ENCODE measurements at regions not wholly inside any gene's neighbourhood (a gene's known extent, or its start where the extent isn't known, plus 50 kb on each side); places are given as distances from the start of the nearest gene placed in this dataset.

- 79% methylated on average over 2 of the region's 2 CpGs for WGBS
- Histone ChIP-seq H3K27ac (no peak overlapping the region), H3K9me3 (no peaks in the 10 kb centered on the region), H3K4me1 (replicated peaks) (no peaks in the 10 kb centered on the region), H3K27me3 (replicated peaks; ENCODE audit: insufficient read depth) (no peaks in the 10 kb centered on the region), H3K4me3 (no peak overlapping the region), H3K36me3 (no peaks in the 10 kb centered on the region)
- no peak for DNase-seq (ENCODE audit: low spot score)
- intact Hi-C loops (cut with DNase I), result no loop called here
- TF ChIP-seq CTCF (IDR thresholded peaks at IDR 0.05) (no peak), POLR2A (IDR thresholded peaks at IDR 0.05) (no peak), POLR2AphosphoS5 (IDR thresholded peaks at IDR 0.05) (no peak)
These were observed 168.8 kb downstream of the CXCL12 start for GRCh38 chr10:44216073-44216472.

DNA sequence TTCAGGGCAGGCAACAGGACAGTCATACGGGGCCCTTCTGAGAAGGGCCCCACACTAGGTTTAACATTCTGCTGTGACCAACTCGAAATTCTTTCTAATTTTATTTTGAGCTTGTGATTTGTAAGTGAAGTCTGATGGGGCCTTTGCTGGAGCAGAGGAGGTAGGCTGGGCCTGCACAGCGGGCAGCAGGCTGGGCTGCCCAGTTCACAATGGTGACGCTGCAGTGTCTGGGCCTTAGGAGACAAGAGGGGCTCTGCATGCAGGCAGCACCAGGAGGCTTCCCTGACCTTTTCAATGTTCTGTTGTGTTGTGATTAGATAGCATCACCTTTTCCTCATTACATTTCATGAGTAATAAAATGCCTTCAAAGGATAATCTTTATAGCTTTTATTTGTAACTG, 175.1 kb downstream of the CXCL12 start:
- DNase-seq (ENCODE audit: low spot score), result no peak
- TF ChIP-seq POLR2AphosphoS5 (IDR thresholded peaks at IDR 0.05), result no peak
- no peak for TF ChIP-seq CTCF (IDR thresholded peaks at IDR 0.05)
- no peak for TF ChIP-seq POLR2A (IDR thresholded peaks at IDR 0.05)
- intact Hi-C loops (cut with DNase I), result no loop called here
- no peaks in the 10 kb centered on the region for H3K36me3 ChIP-seq
- no peak overlapping the region for H3K4me3 ChIP-seq
- H3K4me1 ChIP-seq (replicated peaks), result no peaks in the 10 kb centered on the region
- no peak overlapping the region for H3K27ac ChIP-seq
- H3K27me3 ChIP-seq (replicated peaks; ENCODE audit: insufficient read depth), result no peaks in the 10 kb centered on the region
- 82% methylated on average over 4 of the region's 4 CpGs for WGBS
- H3K9me3 ChIP-seq, result no peaks in the 10 kb centered on the region

DNA sequence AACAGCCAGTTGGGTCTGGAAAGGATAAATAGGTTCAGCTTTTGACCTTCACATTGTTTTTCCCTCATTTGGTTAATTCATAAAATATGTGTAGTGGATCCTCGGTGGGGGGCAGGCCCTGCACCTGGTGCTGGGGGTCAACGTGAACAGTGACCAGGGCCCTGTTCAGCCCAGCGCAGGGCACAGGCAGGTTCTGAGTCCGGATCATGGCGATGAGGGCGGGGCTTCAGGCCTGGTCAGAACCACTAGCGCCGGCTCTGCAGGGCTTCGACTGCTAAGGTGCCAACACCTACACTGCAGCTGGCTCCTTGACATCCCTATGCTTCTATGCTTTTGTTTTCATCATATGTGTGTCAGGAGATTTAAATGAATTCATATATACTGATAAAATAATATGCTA, 177.7 kb downstream of the CXCL12 start:
- WGBS, result 92% methylated on average over 9 of the region's 9 CpGs
- DNase-seq (ENCODE audit: low spot score), result no peak
- Histone ChIP-seq H3K27ac (no peak overlapping the region), H3K36me3 (no peaks in the 10 kb centered on the region), H3K9me3 (no peaks in the 10 kb centered on the region), H3K27me3 (replicated peaks; ENCODE audit: insufficient read depth) (no peaks in the 10 kb centered on the region), H3K4me1 (replicated peaks) (no peaks in the 10 kb centered on the region), H3K4me3 (no peak overlapping the region)
- intact Hi-C loops (cut with DNase I), result no loop called here
- TF ChIP-seq POLR2A (IDR thresholded peaks at IDR 0.05), result no peak
- no peak for TF ChIP-seq POLR2AphosphoS5 (IDR thresholded peaks at IDR 0.05)
- TF ChIP-seq CTCF (IDR thresholded peaks at IDR 0.05), result no peak

- TF ChIP-seq POLR2A (IDR thresholded peaks at IDR 0.05), result no peak
- H3K4me3 ChIP-seq, result no peak overlapping the region
- 91% methylated on average over 25 of the region's 25 CpGs for WGBS
- H3K27me3 ChIP-seq (replicated peaks; ENCODE audit: insufficient read depth), result no peaks in the 10 kb centered on the region
- no peaks in the 10 kb centered on the region for H3K9me3 ChIP-seq
- intact Hi-C loops (cut with DNase I), result no loop called here
- no peaks in the 10 kb centered on the region for H3K36me3 ChIP-seq
- no peak for DNase-seq (ENCODE audit: low spot score)
- H3K4me1 ChIP-seq (replicated peaks), result no peaks in the 10 kb centered on the region
- H3K27ac ChIP-seq, result no peak overlapping the region
These were observed 178.6 kb downstream of the CXCL12 start for GRCh38 chr10:44206127-44206818.

GRCh38 chr10:44205067-44205466, 179.8 kb downstream of the CXCL12 start:
- Histone ChIP-seq H3K9me3 (no peaks in the 10 kb centered on the region), H3K27me3 (replicated peaks; ENCODE audit: insufficient read depth) (no peaks in the 10 kb centered on the region), H3K36me3 (no peaks in the 10 kb centered on the region), H3K4me1 (replicated peaks) (no peaks in the 10 kb centered on the region), H3K27ac (no peak overlapping the region), H3K4me3 (no peak overlapping the region)
- 32% methylated on average over 3 of the region's 3 CpGs for WGBS
- DNase-seq (ENCODE audit: low spot score), result no peak
- intact Hi-C loops (cut with DNase I), result no loop called here
- no peak for TF ChIP-seq CTCF (IDR thresholded peaks at IDR 0.05)
